ENCODE measurements at regions not wholly inside any gene's neighbourhood (a gene's known extent, or its start where the extent isn't known, plus 50 kb on each side); places are given as distances from the start of the nearest gene placed in this dataset.
A peak's percentile ranks its signal among the peaks of the same experiment; 100 is the strongest.

DNA sequence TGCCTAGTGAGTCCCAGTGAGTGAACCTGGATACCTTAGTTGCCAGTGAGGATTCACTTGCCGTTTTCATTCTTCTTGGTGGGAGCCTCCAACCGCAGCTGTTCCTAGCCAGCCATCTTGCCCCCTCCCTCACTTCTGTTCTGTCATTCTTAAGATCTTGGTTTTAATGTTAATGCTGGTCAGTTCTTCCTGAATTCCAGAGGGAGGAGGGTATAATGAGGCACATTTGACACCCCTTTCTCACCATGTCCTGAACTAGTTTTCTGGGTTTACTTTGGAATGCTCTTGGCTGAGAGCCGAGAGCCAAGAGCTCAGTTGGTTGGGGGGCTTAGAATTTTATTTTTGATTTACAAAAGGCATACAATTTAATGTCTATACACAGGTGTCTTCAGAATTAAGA, 78.5 kb upstream of the ADCY1 start:
- Histone ChIP-seq H3K36me3 (ENCODE audit: control insufficient read depth, insufficient read depth, low read length) (no peaks in the 10 kb centered on the region), H3K27ac (ENCODE audit: insufficient read depth, low read depth, low read length, poor library complexity, severe bottlenecking) (no peak overlapping the region), H3K4me1 (ENCODE audit: control insufficient read depth, insufficient read depth, low read length) (no peaks in the 10 kb centered on the region), H3K27me3 (ENCODE audit: control insufficient read depth, insufficient read depth, low read length, poor library complexity, severe bottlenecking) (no peaks in the 10 kb centered on the region), H3K9me3 (ENCODE audit: control insufficient read depth, low read length) (no peaks in the 10 kb centered on the region), H3K4me3 (ENCODE audit: insufficient read depth, low read depth, low read length) (no peak overlapping the region)
- WGBS, 2 experiments = 85 to 86% methylated on average over 2 of the region's 3 CpGs

DNA sequence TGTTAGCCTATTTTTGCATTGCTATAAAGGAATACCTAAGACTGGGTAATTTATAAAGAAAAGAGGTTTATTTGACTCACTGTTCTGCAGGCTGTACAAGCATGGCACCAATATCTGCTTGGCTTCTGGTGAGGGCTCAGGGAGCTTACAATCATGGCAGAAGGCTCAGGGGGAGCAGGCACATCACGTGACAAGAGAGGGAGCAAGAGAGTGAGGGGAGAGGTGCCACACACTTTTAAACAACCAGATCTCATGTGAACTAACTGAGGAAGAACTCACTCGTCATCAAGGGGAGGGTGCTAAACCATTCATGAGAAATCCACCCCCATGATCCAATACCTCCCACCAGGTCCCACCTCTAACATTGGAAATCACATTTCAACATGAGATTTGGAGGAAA, 73.9 kb upstream of the ADCY1 start:
- Histone ChIP-seq H3K9me3 (ENCODE audit: control insufficient read depth, low read length) (no peaks in the 10 kb centered on the region), H3K36me3 (ENCODE audit: control insufficient read depth, insufficient read depth, low read length) (no peaks in the 10 kb centered on the region), H3K4me1 (ENCODE audit: control insufficient read depth, insufficient read depth, low read length) (no peaks in the 10 kb centered on the region), H3K27me3 (ENCODE audit: control insufficient read depth, insufficient read depth, low read length, poor library complexity, severe bottlenecking) (no peaks in the 10 kb centered on the region), H3K27ac (ENCODE audit: insufficient read depth, low read depth, low read length, poor library complexity, severe bottlenecking) (no peak overlapping the region), H3K4me3 (ENCODE audit: insufficient read depth, low read depth, low read length) (no peak overlapping the region)
- 85 to 88% methylated on average over 2 of the region's 2 CpGs for WGBS, 2 experiments

DNA sequence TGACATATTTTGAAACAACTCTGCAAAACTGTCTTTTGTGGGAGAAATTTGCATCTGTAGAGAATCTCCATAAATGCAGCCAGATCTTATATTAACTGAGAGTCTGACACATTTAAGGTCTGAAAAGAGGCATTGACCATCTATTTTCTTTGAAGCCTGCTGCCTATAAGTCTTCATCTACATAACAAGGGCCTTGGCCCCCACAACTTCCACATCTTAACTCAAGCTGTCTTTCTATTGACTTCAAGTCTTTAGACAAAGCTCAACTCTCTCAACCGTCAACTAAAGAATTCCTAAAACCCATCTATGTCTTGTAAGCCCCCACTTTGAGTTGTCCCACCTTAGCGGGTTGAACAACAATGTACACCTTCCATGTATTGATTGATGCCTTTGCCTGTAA, 72.4 kb upstream of the ADCY1 start:
- Histone ChIP-seq H3K27me3 (ENCODE audit: control insufficient read depth, insufficient read depth, low read length, poor library complexity, severe bottlenecking) (no peaks in the 10 kb centered on the region), H3K36me3 (ENCODE audit: control insufficient read depth, insufficient read depth, low read length) (no peaks in the 10 kb centered on the region), H3K27ac (ENCODE audit: insufficient read depth, low read depth, low read length, poor library complexity, severe bottlenecking) (no peak overlapping the region), H3K9me3 (ENCODE audit: control insufficient read depth, low read length) (no peaks in the 10 kb centered on the region), H3K4me3 (ENCODE audit: insufficient read depth, low read depth, low read length) (no peak overlapping the region), H3K4me1 (ENCODE audit: control insufficient read depth, insufficient read depth, low read length) (no peaks in the 10 kb centered on the region)
- 43 to 48% methylated on average over 2 of the region's 2 CpGs for WGBS, 2 experiments

DNA sequence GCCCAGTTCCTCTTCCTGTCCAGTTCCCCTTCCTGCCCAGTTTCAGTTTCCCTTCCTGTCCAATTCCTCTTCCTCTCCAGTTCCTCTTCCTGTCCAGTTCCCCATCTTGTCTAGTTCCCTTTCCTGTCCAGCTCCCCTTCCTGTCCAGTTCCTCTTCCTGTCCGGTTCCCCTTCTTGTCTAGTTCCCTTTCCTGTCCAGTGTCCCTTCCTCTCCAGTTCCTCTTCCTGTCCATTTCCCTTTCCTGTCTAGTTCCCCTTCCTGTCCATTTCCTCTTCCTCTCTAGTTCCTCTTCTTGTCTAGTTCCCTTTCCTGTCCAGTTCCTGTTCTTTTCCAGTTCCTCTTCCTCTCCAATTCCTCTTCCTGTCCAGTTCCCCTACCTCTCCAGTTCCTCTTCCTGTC, 68.1 kb upstream of the ADCY1 start:
- no peak overlapping the region for H3K27ac ChIP-seq (ENCODE audit: insufficient read depth, low read depth, low read length, poor library complexity, severe bottlenecking)
- no peaks in the 10 kb centered on the region for H3K9me3 ChIP-seq (ENCODE audit: control insufficient read depth, low read length)
- H3K4me3 ChIP-seq (ENCODE audit: insufficient read depth, low read depth, low read length) = no peak overlapping the region
- H3K4me1 ChIP-seq (ENCODE audit: control insufficient read depth, insufficient read depth, low read length) = no peaks in the 10 kb centered on the region
- H3K27me3 ChIP-seq (ENCODE audit: control insufficient read depth, insufficient read depth, low read length, poor library complexity, severe bottlenecking) = no peaks in the 10 kb centered on the region
- 87 to 96% methylated on average over 1 of the region's 1 CpG for WGBS, 2 experiments
- H3K36me3 ChIP-seq (ENCODE audit: control insufficient read depth, insufficient read depth, low read length) = no peaks in the 10 kb centered on the region

DNA sequence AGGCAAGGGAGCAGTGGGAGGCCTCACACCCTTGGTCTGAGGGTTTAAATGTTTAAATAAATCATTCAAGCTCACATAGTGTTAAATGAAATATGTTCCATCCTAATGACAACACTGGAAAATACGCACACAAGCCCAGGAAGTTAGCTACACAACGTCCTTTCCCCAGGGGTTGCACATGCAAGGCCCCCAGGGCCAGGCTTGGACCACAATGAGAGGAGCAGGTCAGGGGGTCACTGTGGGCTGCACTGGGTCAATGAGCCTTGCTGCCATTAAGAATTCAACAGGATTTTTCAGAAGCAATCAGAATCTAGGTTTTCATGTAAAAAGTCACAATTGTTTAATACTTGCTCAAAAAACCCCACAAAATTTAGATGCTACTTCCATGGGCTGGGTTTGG, 64.9 kb upstream of the ADCY1 start:
- Histone ChIP-seq H3K4me1 (ENCODE audit: control insufficient read depth, insufficient read depth, low read length) (no peaks in the 10 kb centered on the region), H3K27me3 (ENCODE audit: control insufficient read depth, insufficient read depth, low read length, poor library complexity, severe bottlenecking) (no peaks in the 10 kb centered on the region), H3K4me3 (ENCODE audit: insufficient read depth, low read depth, low read length) (no peak overlapping the region), H3K36me3 (ENCODE audit: control insufficient read depth, insufficient read depth, low read length) (no peaks in the 10 kb centered on the region), H3K9me3 (ENCODE audit: control insufficient read depth, low read length) (no peaks in the 10 kb centered on the region), H3K27ac (ENCODE audit: insufficient read depth, low read depth, low read length, poor library complexity, severe bottlenecking) (no peak overlapping the region)
- WGBS, 2 experiments = 82 to 92% methylated on average over 2 of the region's 2 CpGs

DNA sequence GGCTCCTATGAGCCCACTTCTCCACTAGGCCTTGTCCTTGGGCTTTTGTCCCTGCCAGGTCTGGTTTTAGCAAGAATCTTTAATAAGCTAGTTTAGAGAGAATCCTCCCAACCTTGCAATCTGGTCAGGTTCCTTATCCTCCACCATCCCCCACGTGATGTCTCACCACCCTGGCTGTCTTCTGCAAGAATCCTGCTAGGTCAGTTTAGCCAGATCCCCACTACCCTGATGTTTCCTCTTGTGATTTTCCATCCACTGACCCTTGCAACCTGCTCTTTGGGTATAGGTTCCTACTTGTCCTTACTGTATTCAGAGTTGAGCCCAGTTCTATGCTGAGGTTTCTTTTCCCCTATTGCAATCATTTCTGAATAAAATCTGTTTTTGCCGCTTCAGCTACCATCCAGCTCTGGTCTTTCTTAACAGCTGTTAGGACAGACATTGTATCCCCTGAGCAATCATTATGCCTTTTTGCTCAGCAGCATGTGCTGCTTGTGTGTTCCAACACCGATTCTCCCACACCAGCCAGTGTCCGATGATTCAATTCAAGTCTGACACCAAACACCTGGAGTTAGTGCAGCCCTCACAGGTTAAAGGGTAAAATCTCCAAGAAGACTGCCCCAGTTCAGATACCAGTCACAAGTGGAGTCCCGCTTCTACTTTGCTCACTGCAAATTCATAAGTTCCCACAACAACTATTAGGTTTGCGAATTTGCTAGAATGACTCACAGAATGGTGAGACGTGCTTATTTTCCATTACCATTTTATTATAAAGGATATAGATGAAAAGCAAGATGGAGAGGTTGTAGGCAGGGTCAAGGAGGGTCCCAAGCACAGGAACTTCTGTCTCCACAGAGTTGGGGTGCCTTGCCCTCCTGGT, 62.2 kb upstream of the ADCY1 start:
- H3K27ac ChIP-seq (ENCODE audit: insufficient read depth, low read depth, low read length, poor library complexity, severe bottlenecking) = no peak overlapping the region
- H3K9me3 ChIP-seq (ENCODE audit: control insufficient read depth, low read length) = no peaks in the 10 kb centered on the region
- no peaks in the 10 kb centered on the region for H3K27me3 ChIP-seq (ENCODE audit: control insufficient read depth, insufficient read depth, low read length, poor library complexity, severe bottlenecking)
- H3K4me3 ChIP-seq (ENCODE audit: insufficient read depth, low read depth, low read length) = no peak overlapping the region
- H3K36me3 ChIP-seq (ENCODE audit: control insufficient read depth, insufficient read depth, low read length) = no peaks in the 10 kb centered on the region
- peaks cover 4% of the 10 kb centered on the region for H3K4me1 ChIP-seq (ENCODE audit: control insufficient read depth, insufficient read depth, low read length)
- 91 to 93% methylated on average over 6 of the region's 7 CpGs for WGBS, 2 experiments

DNA sequence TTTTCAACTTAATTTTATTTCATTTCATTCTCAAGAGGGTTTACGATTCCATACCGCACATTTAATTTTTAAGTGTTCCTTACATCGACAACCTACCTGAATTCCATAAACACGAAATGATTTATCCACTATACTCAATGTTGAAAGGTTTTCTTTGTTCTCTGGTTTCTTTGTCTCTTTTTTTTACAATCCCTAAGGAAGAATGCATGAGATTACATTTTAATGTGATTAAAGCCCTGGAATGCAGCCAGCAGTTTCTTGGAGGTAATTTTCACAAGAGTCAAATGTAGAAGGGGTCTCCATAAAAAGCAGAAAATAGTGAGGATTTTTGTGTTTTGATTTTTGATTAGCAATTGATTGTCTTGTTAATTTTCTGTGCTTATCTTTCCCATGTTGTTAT, 59.2 kb upstream of the ADCY1 start:
- Histone ChIP-seq H3K27me3 (ENCODE audit: control insufficient read depth, insufficient read depth, low read length, poor library complexity, severe bottlenecking) (no peaks in the 10 kb centered on the region), H3K36me3 (ENCODE audit: control insufficient read depth, insufficient read depth, low read length) (no peaks in the 10 kb centered on the region), H3K9me3 (ENCODE audit: control insufficient read depth, low read length) (no peaks in the 10 kb centered on the region), H3K4me1 (ENCODE audit: control insufficient read depth, insufficient read depth, low read length) (peaks cover 4% of the 10 kb centered on the region), H3K4me3 (ENCODE audit: insufficient read depth, low read depth, low read length) (no peak overlapping the region), H3K27ac (ENCODE audit: insufficient read depth, low read depth, low read length, poor library complexity, severe bottlenecking) (peak overlapping the region; percentile 88)
- WGBS, 2 experiments = 88 to 100% methylated on average over 3 to 4 of the region's 4 CpGs

DNA sequence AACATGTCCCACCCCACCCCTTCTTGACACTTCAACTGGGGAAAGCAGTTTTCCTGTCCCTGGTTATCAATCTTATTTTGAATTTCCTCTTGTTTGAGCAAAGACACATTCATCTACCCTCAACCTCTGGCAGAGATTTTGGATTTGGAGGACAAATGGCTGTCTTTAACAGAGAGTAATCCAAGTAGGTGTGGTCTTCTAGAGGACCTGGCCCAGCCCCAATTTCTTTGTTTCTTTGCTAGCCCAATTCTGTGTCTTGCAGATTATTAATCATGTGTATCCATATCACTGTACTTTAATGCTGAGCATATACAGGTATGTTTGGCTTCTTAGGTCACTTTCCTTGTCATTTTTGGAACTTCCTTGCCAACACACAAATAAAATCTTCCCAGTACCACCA, 58.8 kb upstream of the ADCY1 start:
- Histone ChIP-seq H3K27ac (ENCODE audit: insufficient read depth, low read depth, low read length, poor library complexity, severe bottlenecking) (peak overlapping the region; percentile 88), H3K4me3 (ENCODE audit: insufficient read depth, low read depth, low read length) (no peak overlapping the region), H3K36me3 (ENCODE audit: control insufficient read depth, insufficient read depth, low read length) (no peaks in the 10 kb centered on the region), H3K27me3 (ENCODE audit: control insufficient read depth, insufficient read depth, low read length, poor library complexity, severe bottlenecking) (no peaks in the 10 kb centered on the region), H3K4me1 (ENCODE audit: control insufficient read depth, insufficient read depth, low read length) (peaks cover 4% of the 10 kb centered on the region), H3K9me3 (ENCODE audit: control insufficient read depth, low read length) (no peaks in the 10 kb centered on the region)
